Stimulated activated CD4-positive, alpha-beta T cell treated with anti-CD3 and anti-CD28 coated beads, Interleukin-4, amount 100 ng/mL, for 48 hours (primary cell): ENCODE measurements at regions not wholly inside any gene's neighbourhood (a gene's known extent, or its start where the extent isn't known, plus 50 kb on each side); places are given as distances from the start of the nearest gene placed in this dataset.

Experiments
- DNase-seq, 2 donors: peaks; one replicate each; pipeline ENCODE4 v3.0.0-alpha.2; 2020; ENCODE audit warnings: low read depth in 2 of 2

- DNase-seq, result no peak
Observed at GRCh38 chr5:56482363-56482762, 249.2 kb upstream of the ANKRD55 start.

GRCh38 chr5:56481428-56482357, 248.6 kb upstream of the ANKRD55 start:
- no peak for DNase-seq

GRCh38 chr5:56480705-56481427, 247.7 kb upstream of the ANKRD55 start:
- no peak for DNase-seq

GRCh38 chr5:56480078-56480704, 247.1 kb upstream of the ANKRD55 start:
- DNase-seq, result no peak

GRCh38 chr5:56479696-56480077, 246.6 kb upstream of the ANKRD55 start:
- DNase-seq, result no peak

GRCh38 chr5:56479126-56479525, 246.0 kb upstream of the ANKRD55 start:
- DNase-seq, result no peak

GRCh38 chr5:56478062-56478461, 244.9 kb upstream of the ANKRD55 start:
- no peak for DNase-seq

GRCh38 chr5:56476487-56476856, 243.3 kb upstream of the ANKRD55 start:
- DNase-seq, result no peak

- no peak for DNase-seq
Observed at GRCh38 chr5:56475689-56476486, 242.8 kb upstream of the ANKRD55 start.

- DNase-seq, result no peak
Observed at GRCh38 chr5:56471707-56472106, 238.6 kb upstream of the ANKRD55 start.

GRCh38 chr5:56470007-56470406, 236.9 kb upstream of the ANKRD55 start:
- no peak for DNase-seq

- no peak for DNase-seq
Observed at GRCh38 chr5:56468277-56468676, 235.1 kb upstream of the ANKRD55 start.

GRCh38 chr5:56467176-56467717, 234.1 kb upstream of the ANKRD55 start:
- no peak for DNase-seq

- no peak for DNase-seq
Observed at GRCh38 chr5:56466136-56466816, 233.1 kb upstream of the ANKRD55 start.

- DNase-seq, result no peak
Observed at GRCh38 chr5:56465769-56466135, 232.6 kb upstream of the ANKRD55 start.

GRCh38 chr5:56464935-56465768, 232.0 kb upstream of the ANKRD55 start:
- DNase-seq, result no peak

- DNase-seq, result no peak
Observed at GRCh38 chr5:56463944-56464571, 230.9 kb upstream of the ANKRD55 start.

- no peak for DNase-seq
Observed at GRCh38 chr5:56461584-56461983, 228.5 kb upstream of the ANKRD55 start.

GRCh38 chr5:56460681-56461191, 227.6 kb upstream of the ANKRD55 start:
- DNase-seq, result no peak
